LNCAP (cell line): ENCODE measurements at regions not wholly inside any gene's neighbourhood (a gene's known extent, or its start where the extent isn't known, plus 50 kb on each side); places are given as distances from the start of the nearest gene placed in this dataset.

Experiments
- CTCF ChIP-seq: fragments of 450-650 bp; IDR thresholded peaks from 2 replicates; pipeline ENCODE4 v1.5.1; 2017; ENCODE audit warnings: mild to moderate bottlenecking

- TF ChIP-seq CTCF: no peak
These were observed 315.8 kb downstream of the CYRIA start for GRCh38 chr2:16349811-16350210.

- no peak for TF ChIP-seq CTCF
These were observed 316.7 kb downstream of the CYRIA start for GRCh38 chr2:16348821-16349515.

GRCh38 chr2:16346671-16347070, 319.0 kb downstream of the CYRIA start:
- no peak for TF ChIP-seq CTCF

- TF ChIP-seq CTCF: no peak
These were observed 326.4 kb downstream of the CYRIA start for GRCh38 chr2:16339206-16339605.

DNA sequence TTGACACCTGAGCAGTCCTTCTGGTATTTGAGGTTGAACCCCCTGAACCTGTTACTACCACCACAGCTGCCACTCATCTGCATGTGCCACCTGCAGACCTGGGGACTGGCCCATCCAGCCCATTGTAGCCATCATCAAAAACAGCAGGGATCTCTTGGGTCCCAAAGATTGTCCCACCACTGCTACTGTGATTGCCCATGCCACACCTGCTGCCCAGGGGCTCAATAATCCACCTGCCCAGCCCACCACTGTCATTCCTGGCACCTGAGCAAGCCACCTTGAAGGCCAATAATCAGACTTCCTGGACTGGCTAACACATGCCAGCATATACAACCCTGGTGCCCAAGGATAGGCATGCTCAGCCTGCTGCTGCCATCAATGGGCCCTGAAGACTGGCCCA, 327.6 kb downstream of the CYRIA start:
- no peak for TF ChIP-seq CTCF

DNA sequence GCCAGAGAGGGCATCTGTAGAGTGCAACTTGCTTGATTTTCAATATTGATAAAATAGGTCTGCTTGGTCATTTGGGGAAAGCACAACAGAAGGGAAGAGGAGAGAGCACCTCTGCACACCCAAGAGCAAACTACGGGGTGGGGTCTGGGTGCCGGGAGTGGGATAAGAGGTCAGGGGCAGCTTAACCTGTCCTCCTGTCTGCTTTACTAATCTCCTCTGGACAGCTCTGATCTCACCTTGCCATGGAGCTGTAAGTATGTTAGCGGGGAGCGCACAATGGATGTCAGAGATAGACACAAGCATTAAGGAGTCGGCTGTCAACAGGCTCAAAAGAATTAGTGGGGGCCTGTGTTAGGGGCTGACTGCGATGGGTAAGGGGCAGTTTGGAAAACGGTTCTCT, 328.7 kb downstream of the CYRIA start:
- no peak for TF ChIP-seq CTCF

GRCh38 chr2:16336491-16336890, 329.1 kb downstream of the CYRIA start:
- TF ChIP-seq CTCF: no peak

DNA sequence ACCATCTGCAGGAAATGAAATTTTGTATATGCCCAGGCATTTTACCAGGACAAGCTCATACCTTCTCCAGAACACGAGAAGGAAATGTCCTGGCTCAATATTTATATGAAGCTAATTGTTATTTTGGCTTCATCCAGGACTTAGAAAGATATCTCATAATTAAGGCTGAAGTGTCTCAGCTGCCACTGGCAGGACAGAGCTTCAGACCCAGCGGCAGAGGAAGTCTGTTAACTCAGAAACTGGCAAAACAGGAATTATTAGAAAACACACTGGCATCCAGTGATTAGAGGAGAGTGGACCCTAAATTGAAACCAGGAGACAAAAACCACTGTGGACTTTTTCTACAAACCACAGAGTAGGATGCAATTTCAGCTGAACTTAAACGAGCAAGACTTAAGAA, 329.7 kb downstream of the CYRIA start:
- no peak for TF ChIP-seq CTCF
